Muscle of leg (tissue), 3 donors: ENCODE measurements at regions not wholly inside any gene's neighbourhood (a gene's known extent, or its start where the extent isn't known, plus 50 kb on each side); places are given as distances from the start of the nearest gene placed in this dataset.
"Not testable (repeated sequence)": the region's sequence is repeated elsewhere in the genome, so short reads cannot be mapped to it uniquely, and the experiment has no call there.

Source experiments
- DNase-seq: peaks from one replicate; pipeline ENCODE4 v3.0.0; 2013
- H3K27ac ChIP-seq: one replicate; pipeline ENCODE4 v1.5.1; 2013; ENCODE audit warnings: mild to moderate bottlenecking, low read length, control low read depth
- H3K27me3 ChIP-seq: one replicate; pipeline ENCODE4 v1.6.1; 2013; ENCODE audit warnings: low read length; ENCODE audit not compliant: control insufficient read depth, insufficient read depth
- H3K36me3 ChIP-seq: one replicate; pipeline ENCODE4 v1.6.1; 2013; ENCODE audit warnings: low read length; ENCODE audit not compliant: control insufficient read depth, insufficient read depth
- H3K4me1 ChIP-seq: one replicate; pipeline ENCODE4 v1.6.1; 2013; ENCODE audit warnings: low read length; ENCODE audit not compliant: control insufficient read depth, insufficient read depth
- H3K4me3 ChIP-seq: one replicate; pipeline ENCODE4 v1.5.1; 2013; ENCODE audit warnings: low read length, control low read depth
- H3K9me3 ChIP-seq: replicated peaks from 2 replicates; pipeline ENCODE4 v1.6.1; 2013; ENCODE audit warnings: low read depth, low read length; ENCODE audit not compliant: control insufficient read depth
- WGBS: methylation state at CpG from one replicate; pipeline ENCODE4 v1.1.5; 2013; ENCODE audit warnings: missing lambda C conversion rate; ENCODE audit not compliant: insufficient coverage; 5-methylcytosine and 5-hydroxymethylcytosine counted together

- H3K27me3 ChIP-seq, H3K9me3 ChIP-seq, H3K27ac ChIP-seq, H3K36me3 ChIP-seq, H3K4me3 ChIP-seq, H3K4me1 ChIP-seq, DNase-seq: not testable (repeated sequence)
- 94% methylated on average over 14 of the region's 21 CpGs for WGBS
Observed at GRCh38 chr11:39311888-39312287, 2147.6 kb downstream of the LRRC4C start.

GRCh38 chr11:39304586-39304985 lies 2154.9 kb downstream of the LRRC4C start:
- DNase-seq = no peak

GRCh38 chr11:39294648-39295047 lies 2164.8 kb downstream of the LRRC4C start:
- no peak for DNase-seq
- no peaks in the 10 kb centered on the region for H3K27me3 ChIP-seq
- H3K9me3 ChIP-seq = no peaks in the 10 kb centered on the region
- no peak overlapping the region for H3K27ac ChIP-seq
- no peaks in the 10 kb centered on the region for H3K36me3 ChIP-seq
- no peaks in the 10 kb centered on the region for H3K4me1 ChIP-seq
- no peak overlapping the region for H3K4me3 ChIP-seq
- no CpG with 5 or more reads among the region's 1 CpG for WGBS

More at GRCh38 chr11:39304586-39304985, 2154.9 kb downstream of the LRRC4C start:
- Histone ChIP-seq H3K4me1 (no peaks in the 10 kb centered on the region), H3K4me3 (no peak overlapping the region), H3K27me3 (no peaks in the 10 kb centered on the region), H3K36me3 (no peaks in the 10 kb centered on the region), H3K9me3 (no peaks in the 10 kb centered on the region), H3K27ac (no peak overlapping the region)
- WGBS = no CpG with 5 or more reads among the region's 1 CpG

GRCh38 chr11:39288011-39288410 lies 2171.4 kb downstream of the LRRC4C start:
- Histone ChIP-seq H3K27me3 (no peaks in the 10 kb centered on the region), H3K4me1 (no peaks in the 10 kb centered on the region), H3K36me3 (no peaks in the 10 kb centered on the region), H3K9me3 (peaks cover 7% of the 10 kb centered on the region), H3K27ac (no peak overlapping the region), H3K4me3 (no peak overlapping the region)
- 20% methylated on average over 1 of the region's 4 CpGs for WGBS
- no peak for DNase-seq

- no peak overlapping the region for H3K27ac ChIP-seq
- no CpG with 5 or more reads among the region's 3 CpGs for WGBS
Observed at GRCh38 chr11:39268176-39268690, 2191.2 kb downstream of the LRRC4C start.

GRCh38 chr11:39255648-39256047 lies 2203.8 kb downstream of the LRRC4C start:
- WGBS = 100% methylated on average over 1 of the region's 1 CpG
- H3K36me3 ChIP-seq = no peaks in the 10 kb centered on the region
- no peak overlapping the region for H3K4me3 ChIP-seq
- no peaks in the 10 kb centered on the region for H3K4me1 ChIP-seq
- DNase-seq = no peak
- peaks cover 20% of the 10 kb centered on the region for H3K9me3 ChIP-seq
- H3K27ac ChIP-seq = no peak overlapping the region
- H3K27me3 ChIP-seq = no peaks in the 10 kb centered on the region

More at GRCh38 chr11:39268176-39268690, 2191.2 kb downstream of the LRRC4C start:
- no peaks in the 10 kb centered on the region for H3K36me3 ChIP-seq
- H3K4me3 ChIP-seq = no peak overlapping the region
- DNase-seq = peak; percentile 3
- no peaks in the 10 kb centered on the region for H3K4me1 ChIP-seq
- no peaks in the 10 kb centered on the region for H3K27me3 ChIP-seq
- no peaks in the 10 kb centered on the region for H3K9me3 ChIP-seq

- Histone ChIP-seq H3K27me3 (no peaks in the 10 kb centered on the region), H3K4me3 (no peak overlapping the region), H3K4me1 (no peaks in the 10 kb centered on the region), H3K27ac (no peak overlapping the region), H3K36me3 (no peaks in the 10 kb centered on the region), H3K9me3 (peaks cover under 1% of the 10 kb centered on the region)
- whole genome bisulfite sequencing = no CpG with 5 or more reads among the region's 3 CpGs
- peak; percentile 91 for DNase-seq
Observed at GRCh38 chr11:39249566-39250365, 2209.7 kb downstream of the LRRC4C start.

- Histone ChIP-seq H3K4me1 (no peaks in the 10 kb centered on the region), H3K9me3 (no peaks in the 10 kb centered on the region), H3K36me3 (no peaks in the 10 kb centered on the region), H3K4me3 (no peak overlapping the region), H3K27me3 (no peaks in the 10 kb centered on the region), H3K27ac (no peak overlapping the region)
- no peak for DNase-seq
- WGBS = no CpG with 5 or more reads among the region's 1 CpG
Observed at GRCh38 chr11:39247570-39248137, 2211.8 kb downstream of the LRRC4C start.

- Histone ChIP-seq H3K27me3 (no peaks in the 10 kb centered on the region), H3K27ac (no peak overlapping the region), H3K4me1 (no peaks in the 10 kb centered on the region), H3K9me3 (no peaks in the 10 kb centered on the region), H3K4me3 (no peak overlapping the region), H3K36me3 (no peaks in the 10 kb centered on the region)
- 80% methylated on average over 1 of the region's 3 CpGs for WGBS
- DNase-seq = no peak
Observed at GRCh38 chr11:39239553-39239952, 2219.9 kb downstream of the LRRC4C start.

GRCh38 chr11:39236916-39237315 lies 2222.5 kb downstream of the LRRC4C start:
- WGBS = no CpG with 5 or more reads among the region's 1 CpG
- H3K36me3 ChIP-seq = no peaks in the 10 kb centered on the region
- DNase-seq = no peak
- peaks cover 2% of the 10 kb centered on the region for H3K9me3 ChIP-seq
- no peaks in the 10 kb centered on the region for H3K4me1 ChIP-seq
- no peak overlapping the region for H3K4me3 ChIP-seq
- no peak overlapping the region for H3K27ac ChIP-seq
- H3K27me3 ChIP-seq = no peaks in the 10 kb centered on the region
